GM12878 (cell line): ENCODE measurements at regions not wholly inside any gene's neighbourhood (a gene's known extent, or its start where the extent isn't known, plus 50 kb on each side); places are given as distances from the start of the nearest gene placed in this dataset.

Experiments
- CBX5 ChIP-seq: sonication (generic); IDR thresholded peaks from 2 replicates; pipeline ENCODE4 v1.6.1; 2016; ENCODE audit warnings: low read depth, moderate library complexity, mild to moderate bottlenecking, inconsistent platforms
- ESRRA ChIP-seq: IDR thresholded peaks from 2 replicates; pipeline ENCODE4 v1.6.1; 2012; ENCODE audit warnings: mild to moderate bottlenecking, low read length, improper control_type of control experiment
- KAT2A ChIP-seq: conservative IDR thresholded peaks from 2 replicates; pipeline ENCODE4 v1.6.1; 2011; ENCODE audit warnings: low read depth, low read length; ENCODE audit not compliant: control insufficient read depth
- NBN ChIP-seq: fragments of 450-650 bp; IDR thresholded peaks from 2 replicates; pipeline ENCODE4 v1.6.1; 2016
- POLR2AphosphoS5 ChIP-seq: IDR thresholded peaks from 2 replicates; pipeline ENCODE4 v1.6.1; 2011; ENCODE audit warnings: mild to moderate bottlenecking, low read length, inconsistent platforms
- RFX5 ChIP-seq: IDR thresholded peaks from 2 replicates; pipeline ENCODE4 v1.6.1; 2011; ENCODE audit warnings: low read depth, low read length, improper control_type of control experiment
- SIN3A ChIP-seq: IDR thresholded peaks from 2 replicates; pipeline ENCODE4 v1.6.1; 2012; ENCODE audit warnings: low read depth, low read length, improper control_type of control experiment
- SMARCA5 ChIP-seq: fragments of 450-650 bp; IDR thresholded peaks from 2 replicates; pipeline ENCODE4 v1.6.1; 2017; ENCODE audit warnings: mild to moderate bottlenecking
- SPI1 ChIP-seq: IDR thresholded peaks from 2 replicates; pipeline ENCODE4 v1.6.1; 2011; ENCODE audit warnings: low read depth, mild to moderate bottlenecking, low read length, moderate library complexity, borderline replicate concordance; ENCODE audit not compliant: insufficient read depth
- SRF ChIP-seq, 2 experiments: IDR thresholded peaks; 2 replicates each; pipeline ENCODE4 v1.6.1; 2011; ENCODE audit warnings: low read depth in 2 of 2, low read length in 2 of 2, mild to moderate bottlenecking in 1 of 2, moderate library complexity in 1 of 2
- TAF1 ChIP-seq: IDR thresholded peaks from 2 replicates; pipeline ENCODE4 v1.6.1; 2011; ENCODE audit warnings: mild to moderate bottlenecking, low read depth, low read length, borderline replicate concordance
- TF ChIP-seq, protein P1 (sequence below): fragments of 450-650 bp; IDR thresholded peaks from 2 replicates; pipeline ENCODE4 v1.6.1; 2014; ENCODE audit warnings: mild to moderate bottlenecking

DNA sequence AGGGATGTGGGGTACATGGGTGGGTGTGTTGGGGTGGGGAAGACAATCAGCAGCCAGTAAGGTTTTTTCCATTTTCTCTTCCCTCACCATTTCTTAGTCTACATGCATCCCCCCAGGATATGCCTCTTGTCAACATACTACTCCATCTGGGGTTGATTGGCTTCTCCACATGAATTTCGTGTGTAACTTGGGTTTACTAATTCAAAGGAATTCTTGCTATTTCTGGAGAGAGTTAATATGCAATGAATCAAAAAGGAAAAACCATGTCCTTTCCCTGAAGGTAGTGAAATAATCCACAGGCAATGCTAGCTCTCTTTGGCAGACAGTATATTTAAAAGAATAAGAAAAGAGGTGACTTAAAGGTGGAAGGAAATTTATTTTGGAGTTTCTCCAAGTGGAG lies 198.4 kb downstream of the EBLN2 start:
- TF ChIP-seq ESRRA (no peak), KAT2A (no peak), SPI1 (no peak), SIN3A (no peak), CBX5 (no peak), POLR2AphosphoS5 (no peak), SMARCA5 (no peak), TAF1 (no peak), SRF (IDR thresholded peaks at IDR 0.05; ENCODE audit: low read depth in 2 of 2, low read length in 2 of 2) (no peak), RFX5 (no peak), NBN (no peak)
- TF ChIP-seq, protein P1, sequence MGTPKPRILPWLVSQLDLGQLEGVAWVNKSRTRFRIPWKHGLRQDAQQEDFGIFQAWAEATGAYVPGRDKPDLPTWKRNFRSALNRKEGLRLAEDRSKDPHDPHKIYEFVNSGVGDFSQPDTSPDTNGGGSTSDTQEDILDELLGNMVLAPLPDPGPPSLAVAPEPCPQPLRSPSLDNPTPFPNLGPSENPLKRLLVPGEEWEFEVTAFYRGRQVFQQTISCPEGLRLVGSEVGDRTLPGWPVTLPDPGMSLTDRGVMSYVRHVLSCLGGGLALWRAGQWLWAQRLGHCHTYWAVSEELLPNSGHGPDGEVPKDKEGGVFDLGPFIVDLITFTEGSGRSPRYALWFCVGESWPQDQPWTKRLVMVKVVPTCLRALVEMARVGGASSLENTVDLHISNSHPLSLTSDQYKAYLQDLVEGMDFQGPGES: no peak
